Adrenal gland (tissue), 5 donors: ENCODE measurements at regions not wholly inside any gene's neighbourhood (a gene's known extent, or its start where the extent isn't known, plus 50 kb on each side); places are given as distances from the start of the nearest gene placed in this dataset.

Source experiments
- CTCF ChIP-seq, 6 experiments: fragments of 450-650 bp in 4 of 6; fragments of 200-600 bp in 2 of 6; sonication (generic) in 1 of 6; IDR thresholded peaks; 1 replicate in 5 of 6; 2 replicates in 1 of 6; pipeline versions ENCODE4 v1.5.1 to v1.8.0; 2016 to 2021; ENCODE audit warnings: antibody characterized with exemption in 6 of 6, mild to moderate bottlenecking in 2 of 6, moderate library complexity in 1 of 6
- POLR2A ChIP-seq, 2 donors: fragments of 450-650 bp; IDR thresholded peaks; one replicate each; pipeline ENCODE4 v1.6.1; 2017; ENCODE audit warnings: antibody characterized with exemption in 2 of 2, mild to moderate bottlenecking in 2 of 2, moderate library complexity in 1 of 2
- donor health status: DM: no; HTN: no; CAD: no.

- TF ChIP-seq CTCF (IDR thresholded peaks at IDR 0.05): no peak
- TF ChIP-seq POLR2A (IDR thresholded peaks at IDR 0.05): no peak
These were observed 72.5 kb upstream of the SPEF2 start for GRCh38 chr5:35545190-35545589.
